Keratinocyte (primary cell): ENCODE measurements at regions not wholly inside any gene's neighbourhood (a gene's known extent, or its start where the extent isn't known, plus 50 kb on each side); places are given as distances from the start of the nearest gene placed in this dataset.

ENCODE experiments used
- EZH2 ChIP-seq: IDR thresholded peaks from one replicate; pipeline ENCODE4 v1.6.1; 2012; ENCODE audit warnings: inconsistent platforms, mild to moderate bottlenecking, low read length, moderate library complexity
- TF ChIP-seq, protein P1 (sequence below), 3 experiments: IDR thresholded peaks in 1 of 3; conservative IDR thresholded peaks in 1 of 3; optimal IDR thresholded peaks in 1 of 3; 2 replicates in 2 of 3; 3 replicates in 1 of 3; pipeline versions ENCODE3 to v1.5.1; 2011; ENCODE audit warnings: low read length in 3 of 3, mild to moderate bottlenecking in 3 of 3, moderate library complexity in 2 of 3, control low read depth in 1 of 3, inconsistent platforms in 1 of 3; ENCODE audit not compliant: insufficient read depth in 2 of 3; ENCODE audit errors: extremely low read depth in 1 of 3

- TF ChIP-seq, protein P1, sequence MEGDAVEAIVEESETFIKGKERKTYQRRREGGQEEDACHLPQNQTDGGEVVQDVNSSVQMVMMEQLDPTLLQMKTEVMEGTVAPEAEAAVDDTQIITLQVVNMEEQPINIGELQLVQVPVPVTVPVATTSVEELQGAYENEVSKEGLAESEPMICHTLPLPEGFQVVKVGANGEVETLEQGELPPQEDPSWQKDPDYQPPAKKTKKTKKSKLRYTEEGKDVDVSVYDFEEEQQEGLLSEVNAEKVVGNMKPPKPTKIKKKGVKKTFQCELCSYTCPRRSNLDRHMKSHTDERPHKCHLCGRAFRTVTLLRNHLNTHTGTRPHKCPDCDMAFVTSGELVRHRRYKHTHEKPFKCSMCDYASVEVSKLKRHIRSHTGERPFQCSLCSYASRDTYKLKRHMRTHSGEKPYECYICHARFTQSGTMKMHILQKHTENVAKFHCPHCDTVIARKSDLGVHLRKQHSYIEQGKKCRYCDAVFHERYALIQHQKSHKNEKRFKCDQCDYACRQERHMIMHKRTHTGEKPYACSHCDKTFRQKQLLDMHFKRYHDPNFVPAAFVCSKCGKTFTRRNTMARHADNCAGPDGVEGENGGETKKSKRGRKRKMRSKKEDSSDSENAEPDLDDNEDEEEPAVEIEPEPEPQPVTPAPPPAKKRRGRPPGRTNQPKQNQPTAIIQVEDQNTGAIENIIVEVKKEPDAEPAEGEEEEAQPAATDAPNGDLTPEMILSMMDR (optimal IDR thresholded peaks at IDR 0.05 in 1 of 3, IDR thresholded peaks at IDR 0.05 in 1 of 3, conservative IDR thresholded peaks at IDR 0.05 in 1 of 3; ENCODE audit: extremely low read depth in 1 of 3, insufficient read depth in 2 of 3, low read length in 3 of 3): no peak
- TF ChIP-seq EZH2: no peak
Measured at GRCh38 chr2:396903-397302, 109.0 kb upstream of the ALKAL2 start.
